Psoas muscle (tissue), 7 donors: ENCODE measurements at regions not wholly inside any gene's neighbourhood (a gene's known extent, or its start where the extent isn't known, plus 50 kb on each side); places are given as distances from the start of the nearest gene placed in this dataset.

Source experiments
- ATAC-seq, 4 donors: fragments of 200-7000 bp; cut with Tn5 transposase; one replicate each; pipeline ENCODE4 v1.9.1; 2020; ENCODE audit warnings: moderate library complexity in 3 of 4, mild to moderate bottlenecking in 2 of 4
- DNase-seq, 2 donors: peaks; one replicate each; pipeline ENCODE4 v3.0.0-alpha.2; 2020
- H3K27ac ChIP-seq: fragments of 200-600 bp; one replicate; pipeline ENCODE4 v1.8.0; 2022
- H3K27me3 ChIP-seq, 3 donors: fragments of 200-600 bp in 1 of 3; one replicate each; pipeline versions ENCODE4 v1.6.1 to v1.8.0; 2013 to 2022; ENCODE audit warnings: low read length in 2 of 3, mild to moderate bottlenecking in 2 of 3, moderate library complexity in 1 of 3; ENCODE audit not compliant: insufficient read depth in 3 of 3
- H3K36me3 ChIP-seq, 2 donors: fragments of 200-600 bp in 1 of 2; one replicate each; pipeline versions ENCODE4 v1.6.1 to v1.8.0; 2013 to 2022; ENCODE audit warnings: low read depth in 1 of 2, mild to moderate bottlenecking in 1 of 2, moderate library complexity in 1 of 2; ENCODE audit not compliant: insufficient read depth in 1 of 2
- H3K4me1 ChIP-seq: fragments of 200-600 bp; one replicate; pipeline ENCODE4 v1.8.0; 2022
- H3K4me3 ChIP-seq: fragments of 200-600 bp; one replicate; pipeline ENCODE4 v1.8.0; 2022; ENCODE audit warnings: mild to moderate bottlenecking
- H3K9me3 ChIP-seq: fragments of 200-600 bp; one replicate; pipeline ENCODE4 v1.8.0; 2022
- CTCF ChIP-seq: fragments of 200-600 bp; IDR thresholded peaks from one replicate; pipeline ENCODE4 v1.8.0; 2022; ENCODE audit warnings: antibody characterized with exemption
- WGBS, 3 donors: extraction: QIAGEN DNeasy Blood & Tissue Kit; methylation state at CpG; one replicate each; pipeline versions ENCODE4 v1.1.6 to v1.1.7; 2013; 5-methylcytosine and 5-hydroxymethylcytosine counted together
- intact Hi-C, 2 donors: fragments of 100-400 bp; cut with DNase I; formaldehyde crosslinking; loops; one replicate each; pipeline versions ENCODE4 v1.11.0 to v1.14.2; 2022
- donor health status: healthy with polysubstance abuse.
- donor health status: DM: no; HTN: no; CAD: no; lungs with moderate emphysema.
- donor health status: Bipolar disorder and iron deficiency.
- donor health status: healthy.
- donor health status: DM: yes; HTN: yes; CAD: no.
- donor health status: DM: no; HTN: no; CAD: no.
- donor health status: DM: yes; HTN: yes; CAD: no.

DNA sequence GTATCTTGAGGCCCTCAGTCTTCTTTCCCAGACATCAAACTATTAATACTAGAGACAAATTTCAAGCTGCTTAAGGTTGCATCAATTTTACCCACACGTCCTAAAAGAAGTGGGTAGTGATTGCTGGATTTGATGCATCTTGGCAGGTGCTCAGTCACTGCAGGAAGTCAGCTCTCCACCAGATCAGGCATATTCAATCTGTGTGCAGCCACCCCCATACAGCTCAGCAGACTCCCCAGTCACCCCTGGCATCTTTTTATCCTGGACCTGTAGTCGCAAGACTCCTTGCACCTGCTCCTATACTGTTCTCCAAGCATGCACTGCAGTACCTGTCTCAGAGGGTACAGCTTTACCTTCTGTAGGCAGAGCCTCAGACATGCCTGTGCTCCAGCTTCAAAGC lies 343.1 kb upstream of the ISX start:
- Histone ChIP-seq H3K4me1 (no peaks in the 10 kb centered on the region), H3K27ac (no peak overlapping the region), H3K36me3 (no peaks in the 10 kb centered on the region), H3K4me3 (no peak overlapping the region), H3K9me3 (peaks cover 8% of the 10 kb centered on the region), H3K27me3 (no peaks in the 10 kb centered on the region)
- no peak for TF ChIP-seq CTCF
- ATAC-seq, result no peak
- no peak for DNase-seq
- intact Hi-C loops, result no loop called here
- 48 to 50% (median 50%) methylated on average over 2 of the region's 2 CpGs for WGBS, 3 donors

- ATAC-seq (no peak), DNase-seq (no peak)
- Histone ChIP-seq H3K9me3 (peaks cover 5% of the 10 kb centered on the region), H3K4me3 (no peak overlapping the region), H3K27me3 (no peaks in the 10 kb centered on the region), H3K36me3 (no peaks in the 10 kb centered on the region), H3K4me1 (no peaks in the 10 kb centered on the region), H3K27ac (no peak overlapping the region)
- intact Hi-C loops, result no loop called here
- WGBS, 3 donors, result 91 to 96% (median 91%) methylated on average over 1 of the region's 1 CpG
- TF ChIP-seq CTCF, result no peak
These were observed 329.9 kb upstream of the ISX start for GRCh38 chr22:34736081-34736480.

DNA sequence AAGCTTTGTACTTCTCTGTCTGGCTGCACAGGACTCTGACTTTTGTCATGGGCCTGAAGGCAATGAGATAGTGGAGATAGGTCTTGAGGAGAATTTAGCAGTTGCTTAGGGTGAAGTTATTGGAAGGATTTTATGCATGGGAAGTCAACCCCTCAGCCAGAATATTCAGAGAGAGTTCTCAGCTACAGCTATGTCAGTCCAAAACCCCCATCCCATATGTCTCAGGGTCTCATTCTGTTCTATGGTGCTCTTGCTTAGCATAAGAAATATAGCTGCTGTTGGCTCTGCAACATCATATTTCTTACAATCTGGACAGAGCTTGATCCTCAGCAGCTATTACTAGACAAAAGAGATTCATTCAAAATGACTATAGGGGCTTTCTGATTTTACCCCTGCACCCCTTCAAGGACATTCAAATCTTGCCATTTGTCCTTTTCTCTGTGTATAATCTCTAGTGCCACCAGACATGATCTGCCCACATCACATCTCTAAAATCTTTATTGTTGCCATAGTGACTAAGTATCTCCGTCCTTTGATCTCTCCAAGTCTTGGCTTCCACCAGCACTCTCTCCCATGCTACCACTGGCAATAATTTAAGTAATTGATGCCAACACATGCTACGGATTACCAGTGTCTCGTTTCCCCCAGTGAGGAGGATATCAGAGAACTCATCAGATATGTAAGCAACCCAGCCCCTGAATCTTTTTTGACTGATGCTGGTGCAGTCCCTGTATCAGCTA lies 327.1 kb upstream of the ISX start:
- Histone ChIP-seq H3K9me3 (peaks cover under 1% of the 10 kb centered on the region), H3K27me3 (no peaks in the 10 kb centered on the region), H3K4me1 (no peaks in the 10 kb centered on the region), H3K4me3 (no peak overlapping the region), H3K36me3 (no peaks in the 10 kb centered on the region), H3K27ac (no peak overlapping the region)
- TF ChIP-seq CTCF, result no peak
- intact Hi-C loops, result no loop called here
- ATAC-seq, result no peak
- no peak for DNase-seq
- WGBS, 3 donors, result 11 to 18% (median 13%) methylated on average over 3 of the region's 3 CpGs

GRCh38 chr22:34743110-34743751 lies 322.7 kb upstream of the ISX start:
- intact Hi-C loops, result no loop called here
- no peaks in the 10 kb centered on the region for H3K4me1 ChIP-seq
- WGBS, 3 donors, result 80 to 82% (median 80%) methylated on average over 6 of the region's 6 CpGs
- ATAC-seq, result no peak
- DNase-seq, result no peak
- no peak overlapping the region for H3K4me3 ChIP-seq
- H3K36me3 ChIP-seq, result no peaks in the 10 kb centered on the region
- H3K9me3 ChIP-seq, result no peaks in the 10 kb centered on the region
- no peaks in the 10 kb centered on the region for H3K27me3 ChIP-seq
- TF ChIP-seq CTCF, result no peak
- H3K27ac ChIP-seq, result no peak overlapping the region
